Liver (tissue), 8 donors: ENCODE measurements at regions not wholly inside any gene's neighbourhood (a gene's known extent, or its start where the extent isn't known, plus 50 kb on each side); places are given as distances from the start of the nearest gene placed in this dataset.

Experiments used
- DNase-seq: peaks from one replicate; pipeline ENCODE4 v3.0.0-alpha.2; 2017; ENCODE audit warnings: low spot score
- H3K27ac ChIP-seq, 2 donors: one replicate each; pipeline ENCODE4 v1.7.0; 2013; ENCODE audit warnings: inconsistent platforms in 2 of 2, low read length in 2 of 2, control low read depth in 1 of 2, low read depth in 1 of 2, mild to moderate bottlenecking in 1 of 2
- H3K27me3 ChIP-seq, 4 donors: one replicate each; pipeline versions ENCODE4 v1.6.1 to v1.7.0; 2013; ENCODE audit warnings: low read length in 3 of 4, inconsistent platforms in 1 of 4, mild to moderate bottlenecking in 1 of 4, moderate library complexity in 1 of 4; ENCODE audit not compliant: control insufficient read depth in 4 of 4, insufficient read depth in 4 of 4
- H3K36me3 ChIP-seq, 4 donors: one replicate each; pipeline versions ENCODE4 v1.6.1 to v1.7.0; 2013; ENCODE audit warnings: low read length in 3 of 4, mild to moderate bottlenecking in 3 of 4, low read depth in 1 of 4, moderate library complexity in 1 of 4; ENCODE audit not compliant: control insufficient read depth in 4 of 4, insufficient read depth in 3 of 4
- H3K4me1 ChIP-seq, 4 donors: one replicate each; pipeline versions ENCODE4 v1.6.1 to v1.7.0; 2013; ENCODE audit warnings: low read length in 3 of 4, mild to moderate bottlenecking in 3 of 4, moderate library complexity in 1 of 4; ENCODE audit not compliant: control insufficient read depth in 4 of 4, insufficient read depth in 4 of 4
- H3K4me3 ChIP-seq, 3 donors: one replicate each; pipeline versions ENCODE4 v1.6.1 to v1.7.0; 2013; ENCODE audit warnings: low read length in 3 of 3, control low read depth in 1 of 3, low read depth in 1 of 3, mild to moderate bottlenecking in 1 of 3
- H3K9ac ChIP-seq, 2 donors: one replicate each; pipeline ENCODE4 v1.7.0; 2013; ENCODE audit warnings: low read length in 2 of 2, mild to moderate bottlenecking in 2 of 2, moderate library complexity in 2 of 2, control low read depth in 1 of 2, low read depth in 1 of 2
- H3K9me3 ChIP-seq, 4 donors: one replicate each; pipeline versions ENCODE4 v1.6.1 to v1.7.0; 2013; ENCODE audit warnings: low read length in 3 of 4; ENCODE audit not compliant: control insufficient read depth in 4 of 4
- EGR1 ChIP-seq, 2 donors: IDR thresholded peaks; 2 replicates each; pipeline ENCODE4 v1.6.1; 2016 to 2018; ENCODE audit warnings: antibody characterized with exemption in 2 of 2, low read depth in 2 of 2
- FOXA1 ChIP-seq: IDR thresholded peaks from 2 replicates; pipeline ENCODE4 v1.6.1; 2016; ENCODE audit warnings: antibody characterized with exemption
- FOXA2 ChIP-seq: IDR thresholded peaks from 2 replicates; pipeline ENCODE4 v1.6.1; 2016; ENCODE audit warnings: antibody characterized with exemption
- GABPA ChIP-seq, 2 donors: IDR thresholded peaks in 1 of 2; conservative IDR thresholded peaks in 1 of 2; 2 replicates each; pipeline ENCODE4 v1.6.1; 2016; ENCODE audit warnings: antibody characterized with exemption in 2 of 2, mild to moderate bottlenecking in 1 of 2, moderate library complexity in 1 of 2
- HNF4A ChIP-seq, 2 donors: conservative IDR thresholded peaks; 2 replicates each; pipeline ENCODE4 v1.6.1; 2016; ENCODE audit warnings: antibody characterized with exemption in 2 of 2, mild to moderate bottlenecking in 2 of 2
- HNF4G ChIP-seq: IDR thresholded peaks from 2 replicates; pipeline ENCODE4 v1.6.1; 2016; ENCODE audit warnings: antibody characterized with exemption
- JUND ChIP-seq, 2 donors: IDR thresholded peaks; 2 replicates each; pipeline ENCODE4 v1.6.1; 2016; ENCODE audit warnings: antibody characterized with exemption in 2 of 2
- NR2F2 ChIP-seq: IDR thresholded peaks from 2 replicates; pipeline ENCODE4 v1.6.1; 2016; ENCODE audit warnings: antibody characterized with exemption
- RAD21 ChIP-seq, 2 donors: IDR thresholded peaks; 2 replicates each; pipeline ENCODE4 v1.6.1; 2016; ENCODE audit warnings: antibody characterized with exemption in 2 of 2, mild to moderate bottlenecking in 2 of 2
- RXRA ChIP-seq, 2 donors: IDR thresholded peaks; 2 replicates each; pipeline ENCODE4 v1.6.1; 2017 to 2018; ENCODE audit warnings: antibody characterized with exemption in 2 of 2, mild to moderate bottlenecking in 1 of 2
- TAF1 ChIP-seq: conservative IDR thresholded peaks from 2 replicates; pipeline ENCODE4 v1.6.1; 2016; ENCODE audit warnings: antibody characterized with exemption, mild to moderate bottlenecking
- WGBS: extraction: QIAGEN DNeasy Blood & Tissue Kit; methylation state at CpG from one replicate; pipeline ENCODE4 v1.1.7; 2013; 5-methylcytosine and 5-hydroxymethylcytosine counted together
- TF ChIP-seq, protein P1 (sequence below): IDR thresholded peaks from 2 replicates; pipeline ENCODE4 v1.6.1; 2016; ENCODE audit warnings: antibody characterized with exemption
- TF ChIP-seq, protein P2 (sequence below): IDR thresholded peaks from 2 replicates; pipeline ENCODE4 v1.6.1; 2016; ENCODE audit warnings: antibody characterized with exemption, mild to moderate bottlenecking
- TF ChIP-seq, protein P3 (sequence below): fragments of 150-350 bp; IDR thresholded peaks from 2 replicates; pipeline ENCODE4 v1.5.1; 2017; ENCODE audit warnings: improper control_type of control experiment, low read depth, low read length; ENCODE audit not compliant: missing input control
- TF ChIP-seq, protein P4 (sequence below): IDR thresholded peaks from 2 replicates; pipeline ENCODE4 v1.6.1; 2016; ENCODE audit warnings: antibody characterized with exemption
- TF ChIP-seq, protein P5 (sequence below): IDR thresholded peaks from 2 replicates; pipeline ENCODE4 v1.6.1; 2016; ENCODE audit warnings: antibody characterized with exemption
- donor health status: healthy.
- donor health status: healthy.
- donor health status: healthy.
- donor health status: healthy.
- donor health status: healthy.

DNA sequence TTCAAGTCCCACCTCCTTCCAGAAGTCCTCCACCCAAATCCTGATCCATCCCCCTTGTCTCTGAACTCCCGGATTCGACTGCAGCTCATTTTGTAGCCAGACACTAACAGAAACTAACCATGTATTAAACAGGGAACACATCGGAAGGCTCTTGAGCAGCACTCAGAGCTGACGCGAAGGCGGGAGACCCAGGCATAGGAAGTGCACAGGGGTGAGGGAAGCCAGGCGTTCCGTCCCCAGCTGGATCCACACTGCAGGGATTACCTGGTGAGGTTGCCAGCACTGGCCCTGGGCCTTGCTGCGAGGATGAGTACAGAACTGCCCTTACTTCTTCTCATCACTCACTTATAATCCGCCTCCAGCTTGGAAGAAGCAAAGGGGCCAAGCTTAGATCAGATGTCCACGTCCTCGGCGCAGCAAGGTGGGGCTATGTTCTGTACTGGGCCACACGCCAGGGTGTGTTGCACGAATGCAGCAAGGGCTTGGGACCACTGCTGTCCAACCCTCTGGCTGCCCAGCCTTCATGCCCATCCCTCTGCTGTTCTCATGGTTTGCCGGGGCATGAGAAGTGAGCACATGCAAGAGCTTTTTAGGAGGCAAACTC is 124.2 kb upstream of the SMAD3 start:
- WGBS, result 85% methylated on average over 16 of the region's 16 CpGs
- H3K9me3 ChIP-seq, result no peaks in the 10 kb centered on the region
- H3K36me3 ChIP-seq, result no peaks in the 10 kb centered on the region
- no peak overlapping the region for H3K27ac ChIP-seq
- H3K9ac ChIP-seq, result no peak overlapping the region
- peaks cover 0 to 1% (median 0%) of the 10 kb centered on the region in 4 donors for H3K4me1 ChIP-seq
- TF ChIP-seq HNF4A (conservative IDR thresholded peaks at IDR 0.05) (no peak), GABPA (IDR thresholded peaks at IDR 0.05 in 1 of 2, conservative IDR thresholded peaks at IDR 0.05 in 1 of 2) (no peak), HNF4G (no peak), FOXA2 (no peak), NR2F2 (no peak), RAD21 (IDR thresholded peaks at IDR 0.05) (no peak), TAF1 (no peak), FOXA1 (no peak), RXRA (IDR thresholded peaks at IDR 0.05) (no peak), EGR1 (IDR thresholded peaks at IDR 0.05; ENCODE audit: low read depth in 2 of 2) (no peak), JUND (IDR thresholded peaks at IDR 0.05) (no peak)
- TF ChIP-seq, protein P1, sequence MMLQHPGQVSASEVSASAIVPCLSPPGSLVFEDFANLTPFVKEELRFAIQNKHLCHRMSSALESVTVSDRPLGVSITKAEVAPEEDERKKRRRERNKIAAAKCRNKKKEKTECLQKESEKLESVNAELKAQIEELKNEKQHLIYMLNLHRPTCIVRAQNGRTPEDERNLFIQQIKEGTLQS, result no peak
- TF ChIP-seq, protein P2, sequence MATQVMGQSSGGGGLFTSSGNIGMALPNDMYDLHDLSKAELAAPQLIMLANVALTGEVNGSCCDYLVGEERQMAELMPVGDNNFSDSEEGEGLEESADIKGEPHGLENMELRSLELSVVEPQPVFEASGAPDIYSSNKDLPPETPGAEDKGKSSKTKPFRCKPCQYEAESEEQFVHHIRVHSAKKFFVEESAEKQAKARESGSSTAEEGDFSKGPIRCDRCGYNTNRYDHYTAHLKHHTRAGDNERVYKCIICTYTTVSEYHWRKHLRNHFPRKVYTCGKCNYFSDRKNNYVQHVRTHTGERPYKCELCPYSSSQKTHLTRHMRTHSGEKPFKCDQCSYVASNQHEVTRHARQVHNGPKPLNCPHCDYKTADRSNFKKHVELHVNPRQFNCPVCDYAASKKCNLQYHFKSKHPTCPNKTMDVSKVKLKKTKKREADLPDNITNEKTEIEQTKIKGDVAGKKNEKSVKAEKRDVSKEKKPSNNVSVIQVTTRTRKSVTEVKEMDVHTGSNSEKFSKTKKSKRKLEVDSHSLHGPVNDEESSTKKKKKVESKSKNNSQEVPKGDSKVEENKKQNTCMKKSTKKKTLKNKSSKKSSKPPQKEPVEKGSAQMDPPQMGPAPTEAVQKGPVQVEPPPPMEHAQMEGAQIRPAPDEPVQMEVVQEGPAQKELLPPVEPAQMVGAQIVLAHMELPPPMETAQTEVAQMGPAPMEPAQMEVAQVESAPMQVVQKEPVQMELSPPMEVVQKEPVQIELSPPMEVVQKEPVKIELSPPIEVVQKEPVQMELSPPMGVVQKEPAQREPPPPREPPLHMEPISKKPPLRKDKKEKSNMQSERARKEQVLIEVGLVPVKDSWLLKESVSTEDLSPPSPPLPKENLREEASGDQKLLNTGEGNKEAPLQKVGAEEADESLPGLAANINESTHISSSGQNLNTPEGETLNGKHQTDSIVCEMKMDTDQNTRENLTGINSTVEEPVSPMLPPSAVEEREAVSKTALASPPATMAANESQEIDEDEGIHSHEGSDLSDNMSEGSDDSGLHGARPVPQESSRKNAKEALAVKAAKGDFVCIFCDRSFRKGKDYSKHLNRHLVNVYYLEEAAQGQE, result no peak
- TF ChIP-seq, protein P3, sequence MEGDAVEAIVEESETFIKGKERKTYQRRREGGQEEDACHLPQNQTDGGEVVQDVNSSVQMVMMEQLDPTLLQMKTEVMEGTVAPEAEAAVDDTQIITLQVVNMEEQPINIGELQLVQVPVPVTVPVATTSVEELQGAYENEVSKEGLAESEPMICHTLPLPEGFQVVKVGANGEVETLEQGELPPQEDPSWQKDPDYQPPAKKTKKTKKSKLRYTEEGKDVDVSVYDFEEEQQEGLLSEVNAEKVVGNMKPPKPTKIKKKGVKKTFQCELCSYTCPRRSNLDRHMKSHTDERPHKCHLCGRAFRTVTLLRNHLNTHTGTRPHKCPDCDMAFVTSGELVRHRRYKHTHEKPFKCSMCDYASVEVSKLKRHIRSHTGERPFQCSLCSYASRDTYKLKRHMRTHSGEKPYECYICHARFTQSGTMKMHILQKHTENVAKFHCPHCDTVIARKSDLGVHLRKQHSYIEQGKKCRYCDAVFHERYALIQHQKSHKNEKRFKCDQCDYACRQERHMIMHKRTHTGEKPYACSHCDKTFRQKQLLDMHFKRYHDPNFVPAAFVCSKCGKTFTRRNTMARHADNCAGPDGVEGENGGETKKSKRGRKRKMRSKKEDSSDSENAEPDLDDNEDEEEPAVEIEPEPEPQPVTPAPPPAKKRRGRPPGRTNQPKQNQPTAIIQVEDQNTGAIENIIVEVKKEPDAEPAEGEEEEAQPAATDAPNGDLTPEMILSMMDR, result no peak
- no peak overlapping the region for H3K4me3 ChIP-seq
- no peak for DNase-seq
- H3K27me3 ChIP-seq, result no peaks in the 10 kb centered on the region

DNA sequence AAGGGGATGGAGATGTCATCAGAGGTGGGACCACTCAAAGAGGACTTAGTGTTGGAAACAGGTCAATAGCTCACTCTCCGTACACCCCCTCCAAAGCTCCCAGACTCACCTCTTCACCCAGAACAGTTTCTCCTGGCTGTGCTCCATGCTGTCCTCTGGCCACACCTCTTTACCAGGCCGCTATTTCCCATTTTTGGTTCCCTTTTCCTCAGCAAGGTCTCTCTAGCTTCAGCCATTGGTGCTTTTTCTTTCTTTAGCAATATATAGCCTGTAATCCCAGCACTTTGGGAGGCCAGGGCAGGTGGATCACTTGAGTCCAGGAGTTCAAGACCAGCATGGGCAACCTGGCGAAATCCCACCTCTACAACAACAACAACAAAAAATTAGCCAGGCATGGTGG is 123.6 kb upstream of the SMAD3 start:
- no peaks in the 10 kb centered on the region for H3K9me3 ChIP-seq
- no peaks in the 10 kb centered on the region for H3K36me3 ChIP-seq
- H3K4me3 ChIP-seq, result no peak overlapping the region
- H3K9ac ChIP-seq, result no peak overlapping the region
- TF ChIP-seq TAF1 (no peak), FOXA2 (no peak), HNF4G (no peak)
- TF ChIP-seq, protein P4, sequence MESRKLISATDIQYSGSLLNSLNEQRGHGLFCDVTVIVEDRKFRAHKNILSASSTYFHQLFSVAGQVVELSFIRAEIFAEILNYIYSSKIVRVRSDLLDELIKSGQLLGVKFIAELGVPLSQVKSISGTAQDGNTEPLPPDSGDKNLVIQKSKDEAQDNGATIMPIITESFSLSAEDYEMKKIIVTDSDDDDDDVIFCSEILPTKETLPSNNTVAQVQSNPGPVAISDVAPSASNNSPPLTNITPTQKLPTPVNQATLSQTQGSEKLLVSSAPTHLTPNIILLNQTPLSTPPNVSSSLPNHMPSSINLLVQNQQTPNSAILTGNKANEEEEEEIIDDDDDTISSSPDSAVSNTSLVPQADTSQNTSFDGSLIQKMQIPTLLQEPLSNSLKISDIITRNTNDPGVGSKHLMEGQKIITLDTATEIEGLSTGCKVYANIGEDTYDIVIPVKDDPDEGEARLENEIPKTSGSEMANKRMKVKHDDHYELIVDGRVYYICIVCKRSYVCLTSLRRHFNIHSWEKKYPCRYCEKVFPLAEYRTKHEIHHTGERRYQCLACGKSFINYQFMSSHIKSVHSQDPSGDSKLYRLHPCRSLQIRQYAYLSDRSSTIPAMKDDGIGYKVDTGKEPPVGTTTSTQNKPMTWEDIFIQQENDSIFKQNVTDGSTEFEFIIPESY, result no peak
- TF ChIP-seq, protein P5, sequence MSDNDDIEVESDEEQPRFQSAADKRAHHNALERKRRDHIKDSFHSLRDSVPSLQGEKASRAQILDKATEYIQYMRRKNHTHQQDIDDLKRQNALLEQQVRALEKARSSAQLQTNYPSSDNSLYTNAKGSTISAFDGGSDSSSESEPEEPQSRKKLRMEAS, result no peak
- H3K27me3 ChIP-seq, result no peaks in the 10 kb centered on the region
- no peak for DNase-seq
- 90% methylated on average over 3 of the region's 3 CpGs for WGBS
- peaks cover 0 to 5% (median 2%) of the 10 kb centered on the region in 4 donors for H3K4me1 ChIP-seq
- no peak overlapping the region for H3K27ac ChIP-seq
